Upper lobe of left lung (tissue), 4 donors: ENCODE measurements at regions not wholly inside any gene's neighbourhood (a gene's known extent, or its start where the extent isn't known, plus 50 kb on each side); places are given as distances from the start of the nearest gene placed in this dataset.

Experiments used
- POLR2A ChIP-seq, 4 donors: fragments of 450-650 bp; IDR thresholded peaks; one replicate each; pipeline ENCODE4 v1.5.1; 2016 to 2017; ENCODE audit warnings: antibody characterized with exemption in 4 of 4, mild to moderate bottlenecking in 2 of 4
- TF ChIP-seq, protein P1 (sequence below), 6 experiments: fragments of 450-650 bp in 4 of 6; fragments of 200-600 bp in 2 of 6; sonication (generic) in 2 of 6; IDR thresholded peaks; one replicate each; pipeline ENCODE4 v1.5.1; 2016 to 2019; ENCODE audit warnings: antibody characterized with exemption in 6 of 6

GRCh38 chr6:24016286-24016685 is 109.7 kb upstream of the NRSN1 start:
- TF ChIP-seq POLR2A (IDR thresholded peaks at IDR 0.05), result no peak
- TF ChIP-seq, protein P1, sequence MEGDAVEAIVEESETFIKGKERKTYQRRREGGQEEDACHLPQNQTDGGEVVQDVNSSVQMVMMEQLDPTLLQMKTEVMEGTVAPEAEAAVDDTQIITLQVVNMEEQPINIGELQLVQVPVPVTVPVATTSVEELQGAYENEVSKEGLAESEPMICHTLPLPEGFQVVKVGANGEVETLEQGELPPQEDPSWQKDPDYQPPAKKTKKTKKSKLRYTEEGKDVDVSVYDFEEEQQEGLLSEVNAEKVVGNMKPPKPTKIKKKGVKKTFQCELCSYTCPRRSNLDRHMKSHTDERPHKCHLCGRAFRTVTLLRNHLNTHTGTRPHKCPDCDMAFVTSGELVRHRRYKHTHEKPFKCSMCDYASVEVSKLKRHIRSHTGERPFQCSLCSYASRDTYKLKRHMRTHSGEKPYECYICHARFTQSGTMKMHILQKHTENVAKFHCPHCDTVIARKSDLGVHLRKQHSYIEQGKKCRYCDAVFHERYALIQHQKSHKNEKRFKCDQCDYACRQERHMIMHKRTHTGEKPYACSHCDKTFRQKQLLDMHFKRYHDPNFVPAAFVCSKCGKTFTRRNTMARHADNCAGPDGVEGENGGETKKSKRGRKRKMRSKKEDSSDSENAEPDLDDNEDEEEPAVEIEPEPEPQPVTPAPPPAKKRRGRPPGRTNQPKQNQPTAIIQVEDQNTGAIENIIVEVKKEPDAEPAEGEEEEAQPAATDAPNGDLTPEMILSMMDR (IDR thresholded peaks at IDR 0.05), result no peak
